HCT116 (cell line): ENCODE measurements at regions not wholly inside any gene's neighbourhood (a gene's known extent, or its start where the extent isn't known, plus 50 kb on each side); places are given as distances from the start of the nearest gene placed in this dataset.

Source experiments
- FOSL1 ChIP-seq: IDR thresholded peaks from 2 replicates; pipeline ENCODE4 v1.6.1; 2012; ENCODE audit warnings: low read depth
- JUND ChIP-seq: IDR thresholded peaks from 2 replicates; pipeline ENCODE4 v1.6.1; 2012
- TCF7L2 ChIP-seq: IDR thresholded peaks from 2 replicates; pipeline ENCODE4 v1.7.0; 2011; ENCODE audit warnings: borderline replicate concordance, inconsistent platforms; ENCODE audit not compliant: insufficient read depth, insufficient read length; ENCODE audit errors: extremely low read depth
- TF ChIP-seq, protein P1 (sequence below), 3 experiments: fragments of 200-600 bp in 1 of 3; sonication (generic) in 1 of 3; IDR thresholded peaks in 2 of 3; conservative IDR thresholded peaks in 1 of 3; 2 replicates each; pipeline ENCODE4 v1.5.1; 2012 to 2017; ENCODE audit warnings: low read depth in 2 of 3, low read length in 2 of 3, antibody characterized with exemption in 1 of 3, borderline replicate concordance in 1 of 3, control low read depth in 1 of 3, mild to moderate bottlenecking in 1 of 3, mixed read lengths in 1 of 3, mixed run types in 1 of 3, moderate library complexity in 1 of 3; ENCODE audit not compliant: insufficient read depth in 1 of 3
- TF ChIP-seq, protein P2 (sequence below): IDR thresholded peaks from 2 replicates; pipeline ENCODE4 v1.6.1; 2011; ENCODE audit warnings: mild to moderate bottlenecking, low read length, moderate library complexity; ENCODE audit not compliant: insufficient replicate concordance; ENCODE audit errors: extremely low read depth

DNA sequence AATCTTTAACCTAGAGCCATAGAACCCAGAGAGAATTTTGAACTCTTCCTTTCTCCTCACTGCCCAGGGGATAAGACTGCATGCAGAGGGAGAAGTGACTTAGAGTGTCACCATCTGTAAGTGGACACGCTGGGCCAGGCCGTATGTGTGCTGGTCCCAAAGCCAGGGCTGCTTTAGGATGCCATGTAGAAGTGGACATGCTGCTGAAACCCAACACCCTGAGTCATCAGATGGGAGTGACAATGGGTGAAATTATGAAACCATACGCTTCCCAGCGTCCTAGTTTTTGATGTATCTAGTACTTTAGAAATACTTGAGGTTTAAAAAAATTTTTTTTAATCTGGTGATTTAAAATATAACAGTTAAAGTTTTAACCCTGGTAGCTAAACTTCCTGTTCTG is 191.1 kb downstream of the FNDC1 start:
- TF ChIP-seq, protein P1, sequence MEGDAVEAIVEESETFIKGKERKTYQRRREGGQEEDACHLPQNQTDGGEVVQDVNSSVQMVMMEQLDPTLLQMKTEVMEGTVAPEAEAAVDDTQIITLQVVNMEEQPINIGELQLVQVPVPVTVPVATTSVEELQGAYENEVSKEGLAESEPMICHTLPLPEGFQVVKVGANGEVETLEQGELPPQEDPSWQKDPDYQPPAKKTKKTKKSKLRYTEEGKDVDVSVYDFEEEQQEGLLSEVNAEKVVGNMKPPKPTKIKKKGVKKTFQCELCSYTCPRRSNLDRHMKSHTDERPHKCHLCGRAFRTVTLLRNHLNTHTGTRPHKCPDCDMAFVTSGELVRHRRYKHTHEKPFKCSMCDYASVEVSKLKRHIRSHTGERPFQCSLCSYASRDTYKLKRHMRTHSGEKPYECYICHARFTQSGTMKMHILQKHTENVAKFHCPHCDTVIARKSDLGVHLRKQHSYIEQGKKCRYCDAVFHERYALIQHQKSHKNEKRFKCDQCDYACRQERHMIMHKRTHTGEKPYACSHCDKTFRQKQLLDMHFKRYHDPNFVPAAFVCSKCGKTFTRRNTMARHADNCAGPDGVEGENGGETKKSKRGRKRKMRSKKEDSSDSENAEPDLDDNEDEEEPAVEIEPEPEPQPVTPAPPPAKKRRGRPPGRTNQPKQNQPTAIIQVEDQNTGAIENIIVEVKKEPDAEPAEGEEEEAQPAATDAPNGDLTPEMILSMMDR (IDR thresholded peaks at IDR 0.05 in 2 of 3, conservative IDR thresholded peaks at IDR 0.05 in 1 of 3; ENCODE audit: borderline replicate concordance in 1 of 3, insufficient read depth in 1 of 3, low read depth in 2 of 3, low read length in 2 of 3), result no peak
- TF ChIP-seq JUND (no peak), FOSL1 (no peak), TCF7L2 (no peak)
- TF ChIP-seq, protein P2, sequence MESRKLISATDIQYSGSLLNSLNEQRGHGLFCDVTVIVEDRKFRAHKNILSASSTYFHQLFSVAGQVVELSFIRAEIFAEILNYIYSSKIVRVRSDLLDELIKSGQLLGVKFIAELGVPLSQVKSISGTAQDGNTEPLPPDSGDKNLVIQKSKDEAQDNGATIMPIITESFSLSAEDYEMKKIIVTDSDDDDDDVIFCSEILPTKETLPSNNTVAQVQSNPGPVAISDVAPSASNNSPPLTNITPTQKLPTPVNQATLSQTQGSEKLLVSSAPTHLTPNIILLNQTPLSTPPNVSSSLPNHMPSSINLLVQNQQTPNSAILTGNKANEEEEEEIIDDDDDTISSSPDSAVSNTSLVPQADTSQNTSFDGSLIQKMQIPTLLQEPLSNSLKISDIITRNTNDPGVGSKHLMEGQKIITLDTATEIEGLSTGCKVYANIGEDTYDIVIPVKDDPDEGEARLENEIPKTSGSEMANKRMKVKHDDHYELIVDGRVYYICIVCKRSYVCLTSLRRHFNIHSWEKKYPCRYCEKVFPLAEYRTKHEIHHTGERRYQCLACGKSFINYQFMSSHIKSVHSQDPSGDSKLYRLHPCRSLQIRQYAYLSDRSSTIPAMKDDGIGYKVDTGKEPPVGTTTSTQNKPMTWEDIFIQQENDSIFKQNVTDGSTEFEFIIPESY, result no peak
